ENCODE measurements at regions not wholly inside any gene's neighbourhood (a gene's known extent, or its start where the extent isn't known, plus 50 kb on each side); places are given as distances from the start of the nearest gene placed in this dataset.

- no peak for TF ChIP-seq TAF1 (IDR thresholded peaks at IDR 0.05; ENCODE audit: low read depth)
- TF ChIP-seq EP300 (IDR thresholded peaks at IDR 0.05; ENCODE audit: borderline replicate concordance), result no peak
- no peak for TF ChIP-seq RAD21 (IDR thresholded peaks at IDR 0.05; ENCODE audit: low read depth)
- no peak for TF ChIP-seq YY1 (IDR thresholded peaks at IDR 0.05; ENCODE audit: low read depth)
- no peak for TF ChIP-seq REST (IDR thresholded peaks at IDR 0.05; ENCODE audit: low read depth)
- TF ChIP-seq MAX (IDR thresholded peaks at IDR 0.05), result no peak
- TF ChIP-seq CREB1 (IDR thresholded peaks at IDR 0.05; ENCODE audit: low read depth), result no peak
- no peak for TF ChIP-seq NFIC (IDR thresholded peaks at IDR 0.05)
- TF ChIP-seq ZBTB7A (IDR thresholded peaks at IDR 0.05; ENCODE audit: low read depth), result no peak
- no peak for TF ChIP-seq TCF12 (IDR thresholded peaks at IDR 0.05; ENCODE audit: low read depth)
- no peak for TF ChIP-seq TEAD4 (IDR thresholded peaks at IDR 0.05)
- TF ChIP-seq FOXM1 (IDR thresholded peaks at IDR 0.05; ENCODE audit: borderline replicate concordance, low read depth), result no peak
- no peak for TF ChIP-seq USF1 (IDR thresholded peaks at IDR 0.05)
- no peak for TF ChIP-seq CEBPB (IDR thresholded peaks at IDR 0.05)
- no peak for TF ChIP-seq EGR1 (IDR thresholded peaks at IDR 0.05)
Observed at GRCh38 chr22:19590696-19591095, 66.5 kb upstream of the CLDN5 start.

- no peak for TF ChIP-seq ZBTB7A (IDR thresholded peaks at IDR 0.05; ENCODE audit: low read depth)
- no peak for TF ChIP-seq EGR1 (IDR thresholded peaks at IDR 0.05)
Observed at GRCh38 chr22:19591568-19591967, 67.4 kb upstream of the CLDN5 start.

GRCh38 chr22:19592464-19592863 lies 68.3 kb upstream of the CLDN5 start:
- TF ChIP-seq YY1 (IDR thresholded peaks at IDR 0.05; ENCODE audit: low read depth) (no peak), TAF1 (IDR thresholded peaks at IDR 0.05; ENCODE audit: low read depth) (no peak), FOXM1 (IDR thresholded peaks at IDR 0.05; ENCODE audit: borderline replicate concordance, low read depth) (no peak), EP300 (IDR thresholded peaks at IDR 0.05; ENCODE audit: borderline replicate concordance) (no peak), TCF12 (IDR thresholded peaks at IDR 0.05; ENCODE audit: low read depth) (no peak), CEBPB (IDR thresholded peaks at IDR 0.05) (no peak), TEAD4 (IDR thresholded peaks at IDR 0.05) (no peak), RAD21 (IDR thresholded peaks at IDR 0.05; ENCODE audit: low read depth) (no peak), EGR1 (IDR thresholded peaks at IDR 0.05) (no peak), USF1 (IDR thresholded peaks at IDR 0.05) (no peak), ZBTB7A (IDR thresholded peaks at IDR 0.05; ENCODE audit: low read depth) (no peak), CREB1 (IDR thresholded peaks at IDR 0.05; ENCODE audit: low read depth) (no peak), REST (IDR thresholded peaks at IDR 0.05; ENCODE audit: low read depth) (no peak), NFIC (IDR thresholded peaks at IDR 0.05) (no peak), MAX (IDR thresholded peaks at IDR 0.05) (no peak)

- TF ChIP-seq TEAD4 (IDR thresholded peaks at IDR 0.05) (no peak), ZBTB7A (IDR thresholded peaks at IDR 0.05; ENCODE audit: low read depth) (no peak), TCF12 (IDR thresholded peaks at IDR 0.05; ENCODE audit: low read depth) (no peak), NFIC (IDR thresholded peaks at IDR 0.05) (no peak), USF1 (IDR thresholded peaks at IDR 0.05) (no peak), CEBPB (IDR thresholded peaks at IDR 0.05) (no peak), EP300 (IDR thresholded peaks at IDR 0.05; ENCODE audit: borderline replicate concordance) (no peak), MAX (IDR thresholded peaks at IDR 0.05) (no peak), TAF1 (IDR thresholded peaks at IDR 0.05; ENCODE audit: low read depth) (no peak), EGR1 (IDR thresholded peaks at IDR 0.05) (no peak), RAD21 (IDR thresholded peaks at IDR 0.05; ENCODE audit: low read depth) (no peak), REST (IDR thresholded peaks at IDR 0.05; ENCODE audit: low read depth) (no peak), FOXM1 (IDR thresholded peaks at IDR 0.05; ENCODE audit: borderline replicate concordance, low read depth) (no peak), CREB1 (IDR thresholded peaks at IDR 0.05; ENCODE audit: low read depth) (no peak)
Observed at GRCh38 chr22:19593991-19594569, 69.9 kb upstream of the CLDN5 start.
